ENCODE measurements at regions not wholly inside any gene's neighbourhood (a gene's known extent, or its start where the extent isn't known, plus 50 kb on each side); places are given as distances from the start of the nearest gene placed in this dataset.
"Not testable (repeated sequence)": the region's sequence is repeated elsewhere in the genome, so short reads cannot be mapped to it uniquely, and the experiment has no call there.

DNA sequence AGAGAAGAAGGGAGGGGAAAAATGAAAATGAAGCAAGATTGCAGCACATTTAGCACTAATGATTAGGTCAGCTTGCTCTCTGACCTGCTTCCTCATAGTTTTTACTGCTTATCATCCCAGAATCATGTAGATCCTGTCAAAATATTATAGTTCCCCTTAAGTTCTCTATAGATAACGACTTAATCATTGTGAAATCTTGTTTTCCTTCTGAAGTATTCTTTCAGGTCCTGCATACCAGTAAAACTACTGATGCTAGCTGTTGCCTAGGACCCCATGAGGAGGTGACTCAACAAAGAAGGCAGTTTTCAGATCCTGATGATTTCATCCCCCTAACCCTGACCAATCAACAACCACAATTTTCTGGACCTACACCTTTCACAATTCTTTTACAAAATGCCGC lies 1131.7 kb downstream of the SLITRK5 start:
- in situ Hi-C loops (cut with HindIII; ENCODE audit: low sequenced_read_pairs) = no loop called here

GRCh38 chr13:88806438-88806837 lies 1135.3 kb downstream of the SLITRK5 start:
- in situ Hi-C loops (cut with HindIII; ENCODE audit: low sequenced_read_pairs) = no loop called here

- in situ Hi-C loops (cut with HindIII; ENCODE audit: low sequenced_read_pairs) = no loop called here
Measured at GRCh38 chr13:88817560-88817959, 1146.4 kb downstream of the SLITRK5 start.

DNA sequence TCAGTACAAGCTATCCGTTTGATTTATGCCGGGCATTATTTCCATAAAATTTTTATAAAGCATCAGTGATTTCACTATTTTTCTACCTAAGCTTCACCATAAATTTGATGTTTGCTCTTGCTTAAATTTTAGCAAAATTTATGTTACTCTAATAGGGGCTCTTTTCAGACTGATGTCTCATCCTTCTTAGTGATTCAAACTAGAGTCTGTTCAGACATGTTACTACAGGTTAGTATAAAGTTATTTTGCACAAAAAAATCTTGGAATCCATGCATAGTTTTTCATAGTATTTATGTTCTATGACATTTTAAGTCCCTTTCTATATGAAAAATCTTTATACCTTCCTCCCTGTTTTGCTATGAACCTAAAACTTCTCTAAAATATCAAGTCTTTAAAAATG lies 1151.9 kb downstream of the SLITRK5 start:
- in situ Hi-C loops (cut with HindIII; ENCODE audit: low sequenced_read_pairs) = no loop called here

- in situ Hi-C loops (cut with HindIII; ENCODE audit: low sequenced_read_pairs) = no loop called here
Measured at GRCh38 chr13:88824218-88824617, 1153.0 kb downstream of the SLITRK5 start.

DNA sequence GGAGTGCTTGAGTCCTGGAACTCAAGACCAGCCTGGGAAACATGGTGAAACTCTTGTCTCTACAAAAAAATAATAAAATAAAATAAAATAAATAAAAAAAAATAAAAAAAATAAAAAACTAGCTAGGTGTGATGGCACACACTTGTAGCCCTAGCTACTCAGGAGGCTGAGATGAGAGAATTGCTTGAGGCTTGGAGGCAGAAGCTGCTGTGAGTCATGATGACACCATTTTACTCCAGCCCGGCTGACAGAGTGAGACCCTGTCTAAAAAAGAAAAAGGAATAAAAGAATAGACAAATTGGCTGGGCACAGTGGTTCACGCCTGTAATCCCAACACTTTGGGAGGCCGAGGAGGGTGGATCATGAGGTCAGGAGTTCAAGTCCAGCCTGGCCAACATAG lies 1168.9 kb downstream of the SLITRK5 start:
- in situ Hi-C loops (cut with HindIII; ENCODE audit: low sequenced_read_pairs) = no loop called here

DNA sequence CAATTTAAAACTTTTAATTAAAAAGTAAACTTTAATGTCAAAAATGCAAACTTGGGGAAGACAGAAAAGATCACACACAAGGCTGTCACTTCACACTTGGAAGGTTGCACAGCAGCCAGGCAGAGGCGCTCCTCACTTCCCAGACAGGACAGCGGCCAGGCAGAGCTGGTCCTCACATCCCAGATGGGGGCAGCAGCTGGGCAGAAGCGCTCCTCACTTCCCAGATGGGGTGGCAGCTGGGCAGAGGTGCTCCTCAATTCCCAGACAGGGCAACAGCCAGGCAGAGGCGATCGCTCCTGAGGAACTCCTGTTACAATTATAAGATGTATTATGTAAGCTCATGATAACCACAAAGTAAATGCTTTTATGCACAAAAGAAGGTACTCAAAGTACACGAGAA lies 1181.1 kb downstream of the SLITRK5 start:
- in situ Hi-C loops (cut with HindIII; ENCODE audit: low sequenced_read_pairs) = not testable (repeated sequence)

- in situ Hi-C loops (cut with HindIII; ENCODE audit: low sequenced_read_pairs) = no loop called here
Measured at GRCh38 chr13:88857256-88857655, 1186.1 kb downstream of the SLITRK5 start.

DNA sequence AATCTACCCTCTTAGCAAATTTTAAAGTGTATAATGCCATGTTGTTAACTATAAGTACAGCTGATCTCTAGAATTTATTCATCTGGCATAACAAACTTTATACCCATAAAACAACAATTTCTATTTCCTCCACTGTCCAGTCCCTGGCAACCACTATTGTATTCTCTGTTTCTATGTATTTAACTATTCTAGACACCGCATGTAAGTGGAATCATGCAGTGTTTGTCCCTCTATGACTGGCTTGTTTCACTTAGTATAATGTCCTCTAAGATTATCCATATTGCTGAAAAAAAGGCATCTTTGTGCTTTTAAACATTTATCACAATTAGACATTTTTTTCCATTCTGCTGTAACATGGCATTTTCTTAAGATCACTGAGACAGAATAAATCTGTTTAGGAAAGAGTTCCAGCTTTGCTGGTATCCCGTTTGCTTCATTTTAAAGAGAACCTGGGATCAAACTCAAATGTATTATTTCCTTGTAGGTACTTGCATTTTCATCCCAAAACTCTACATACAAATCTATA lies 1191.0 kb downstream of the SLITRK5 start:
- in situ Hi-C loops (cut with HindIII; ENCODE audit: low sequenced_read_pairs) = no loop called here

- in situ Hi-C loops (cut with HindIII; ENCODE audit: low sequenced_read_pairs) = no loop called here
Measured at GRCh38 chr13:88863116-88863515, 1191.9 kb downstream of the SLITRK5 start.

GRCh38 chr13:88866195-88866594 lies 1195.0 kb downstream of the SLITRK5 start:
- in situ Hi-C loops (cut with HindIII; ENCODE audit: low sequenced_read_pairs) = no loop called here

GRCh38 chr13:88883741-88884140 lies 1212.6 kb downstream of the SLITRK5 start:
- in situ Hi-C loops (cut with HindIII; ENCODE audit: low sequenced_read_pairs) = no loop called here

DNA sequence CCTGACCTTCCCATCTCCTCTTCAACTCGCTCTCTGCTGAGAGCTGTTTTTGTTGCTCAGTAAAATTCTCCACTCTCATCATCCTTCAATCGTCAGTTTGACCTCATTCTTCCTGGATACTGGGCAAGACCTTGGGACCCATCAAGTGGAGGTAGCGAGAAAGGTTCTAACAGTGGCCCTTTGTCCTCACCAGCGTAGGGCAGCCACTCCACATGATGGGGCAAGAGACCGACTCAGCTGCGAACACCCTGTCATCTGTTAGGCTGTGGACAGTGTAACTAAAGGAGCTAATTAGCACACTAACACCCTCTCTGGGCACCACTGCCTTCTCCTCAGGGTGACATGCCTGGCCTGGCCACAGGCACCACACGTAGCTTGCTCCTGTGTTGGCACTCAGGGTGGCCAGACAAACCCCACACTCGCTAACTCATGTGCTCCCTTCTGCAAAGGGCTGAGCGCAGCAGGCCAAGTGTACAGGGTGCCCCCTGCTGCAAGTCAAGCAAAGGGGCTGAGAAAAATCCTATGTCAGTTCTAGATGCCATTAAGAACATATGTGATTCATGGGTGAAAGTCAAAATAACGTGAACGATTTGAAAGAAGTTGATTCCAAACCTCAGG lies 1216.0 kb downstream of the SLITRK5 start:
- in situ Hi-C loops (cut with HindIII; ENCODE audit: low sequenced_read_pairs) = no loop called here

GRCh38 chr13:88895261-88895941 lies 1224.2 kb downstream of the SLITRK5 start:
- in situ Hi-C loops (cut with HindIII; ENCODE audit: low sequenced_read_pairs) = no loop called here

DNA sequence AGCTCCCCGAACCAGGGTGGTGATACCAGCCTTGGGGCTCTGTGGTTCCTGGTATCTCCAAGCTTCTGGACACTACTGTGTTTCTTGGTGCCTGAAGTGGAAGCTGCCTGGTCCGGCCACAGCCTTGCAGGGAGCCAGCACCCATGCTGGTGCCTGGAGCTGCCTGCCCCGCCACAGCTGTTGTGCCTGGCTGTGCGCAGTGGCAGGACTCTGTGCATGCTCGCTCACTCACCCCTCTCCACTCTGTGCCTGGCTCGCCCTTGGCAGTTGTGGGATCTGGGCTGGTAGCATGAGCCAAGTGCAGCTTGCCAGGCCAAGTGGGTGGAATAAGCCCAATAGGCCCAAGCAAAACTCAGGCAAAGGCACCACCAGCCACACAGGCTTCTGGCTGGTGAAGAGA lies 1225.3 kb downstream of the SLITRK5 start:
- in situ Hi-C loops (cut with HindIII; ENCODE audit: low sequenced_read_pairs) = no loop called here

- in situ Hi-C loops (cut with HindIII; ENCODE audit: low sequenced_read_pairs) = no loop called here
Measured at GRCh38 chr13:88908961-88909441, 1237.8 kb downstream of the SLITRK5 start.

- in situ Hi-C loops (cut with HindIII; ENCODE audit: low sequenced_read_pairs) = no loop called here
Measured at GRCh38 chr13:88919970-88920628, 1248.9 kb downstream of the SLITRK5 start.

GRCh38 chr13:88925954-88926353 lies 1254.8 kb downstream of the SLITRK5 start:
- in situ Hi-C loops (cut with HindIII; ENCODE audit: low sequenced_read_pairs) = no loop called here

DNA sequence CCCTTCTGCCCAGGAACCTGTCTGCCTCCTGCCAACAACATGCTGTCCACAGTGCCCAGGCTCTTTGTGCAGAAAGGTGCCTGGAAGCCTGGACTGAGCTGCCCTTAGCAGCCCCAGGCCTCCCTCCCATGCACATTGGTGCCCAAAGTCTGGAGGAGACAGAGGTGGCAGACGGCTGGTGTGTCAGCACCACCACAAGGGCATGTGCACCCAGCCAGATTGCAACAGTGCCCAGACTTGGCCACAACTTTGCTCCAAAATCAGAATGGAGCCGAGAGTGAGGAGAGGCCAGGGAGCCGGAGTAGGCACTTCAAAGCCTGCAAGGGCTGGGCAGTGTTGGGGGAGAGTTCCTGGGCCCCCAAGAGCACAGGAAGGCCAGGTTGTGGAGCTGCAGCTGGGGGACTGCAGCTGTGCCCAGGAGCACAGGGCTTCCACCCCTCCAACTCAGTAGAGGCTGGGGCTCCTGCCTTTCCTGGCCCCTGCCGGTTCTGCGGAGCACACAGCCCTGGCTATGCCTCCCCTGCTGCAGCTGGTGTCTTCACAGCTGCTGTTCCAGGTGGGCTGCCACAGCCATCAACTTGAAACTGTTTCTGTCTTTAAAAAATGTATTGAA lies 1255.8 kb downstream of the SLITRK5 start:
- in situ Hi-C loops (cut with HindIII; ENCODE audit: low sequenced_read_pairs) = no loop called here

DNA sequence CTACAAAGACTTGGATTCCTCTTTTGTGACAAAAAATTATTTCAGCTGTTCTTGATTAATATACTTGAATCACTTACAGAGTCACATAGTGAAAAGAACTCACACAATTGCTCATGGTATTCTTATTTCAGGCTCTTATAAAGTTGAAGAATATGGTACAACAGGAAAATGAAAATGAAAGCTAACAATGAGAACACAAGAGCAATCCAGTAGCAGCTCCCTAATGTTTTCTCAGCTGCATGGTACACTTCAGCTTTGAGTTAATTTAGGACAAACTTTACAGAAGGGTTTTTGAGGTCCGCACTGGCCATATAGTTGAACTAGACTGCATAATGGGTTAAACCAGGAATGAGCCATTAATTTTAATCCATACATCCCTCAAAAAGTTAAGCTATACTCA lies 1261.8 kb downstream of the SLITRK5 start:
- in situ Hi-C loops (cut with HindIII; ENCODE audit: low sequenced_read_pairs) = no loop called here

GRCh38 chr13:88937384-88937783 lies 1266.2 kb downstream of the SLITRK5 start:
- in situ Hi-C loops (cut with HindIII; ENCODE audit: low sequenced_read_pairs) = no loop called here
